Endothelial cell of umbilical vein (primary cell): ENCODE measurements at regions not wholly inside any gene's neighbourhood (a gene's known extent, or its start where the extent isn't known, plus 50 kb on each side); places are given as distances from the start of the nearest gene placed in this dataset.

Source experiments
- BruUV-seq: library from RNA; stranded (reverse); fragments of 400-500 nt; replicated peaks from 2 replicates; lab custom pipeline; 2021; lab: Mats Ljungman, UMichigan
- CTCF ChIA-PET: fragments of 300-600, 350-600 bp; sonication (Branson Sonifier 250); formaldehyde crosslinking; loops from one replicate; lab custom pipeline; 2021; ENCODE audit warnings: antibody characterized with exemption, inconsistent platforms; lab: Charles Lee
- POLR2A ChIA-PET: fragments of 300-600, 350-600 bp; sonication (Branson Sonifier 250); formaldehyde crosslinking; loops from one replicate; lab custom pipeline; 2021; ENCODE audit warnings: antibody characterized with exemption, inconsistent platforms; lab: Charles Lee
- DNase-seq: peaks from one replicate; pipeline ENCODE4 v3.0.0-alpha.2; 2011; ENCODE audit warnings: low read depth, low spot score
- FAIRE-seq: peaks from 2 replicates; lab custom pipeline; 2011; peaks lifted over from hg19 to GRCh38; lab: Jason Lieb, UNC
- H2AFZ ChIP-seq: 2 replicates; pipeline ENCODE4 v1.6.0; 2012; ENCODE audit warnings: low read depth, low read length, control low read depth, inconsistent platforms
- H3K27ac ChIP-seq: 2 replicates; pipeline ENCODE4 v1.5.1; 2011; ENCODE audit warnings: low read depth, mild to moderate bottlenecking, control low read depth, low read length, moderate library complexity; ENCODE audit not compliant: insufficient read depth
- H3K27me3 ChIP-seq, 2 experiments: 2 replicates each; pipeline versions ENCODE4 v1.6.0 to v1.6.1; 2011; ENCODE audit warnings: low read length in 2 of 2, mixed read lengths in 1 of 2; ENCODE audit not compliant: control insufficient read depth in 2 of 2, insufficient read depth in 2 of 2
- H3K36me3 ChIP-seq, 2 experiments: 2 replicates in 1 of 2; 3 replicates in 1 of 2; pipeline ENCODE4 v1.5.1; 2011; ENCODE audit warnings: low read length in 2 of 2, mild to moderate bottlenecking in 1 of 2, moderate library complexity in 1 of 2; ENCODE audit not compliant: control insufficient read depth in 2 of 2, insufficient read depth in 2 of 2; ENCODE audit errors: extremely low read depth in 1 of 2
- H3K4me1 ChIP-seq: 3 replicates; pipeline ENCODE4 v1.5.1; 2011; ENCODE audit warnings: mild to moderate bottlenecking, low read length; ENCODE audit not compliant: control insufficient read depth, insufficient read depth; ENCODE audit errors: extremely low read depth
- H3K4me2 ChIP-seq: 2 replicates; pipeline ENCODE4 v1.6.1; 2011; ENCODE audit warnings: low read length, control low read depth, mixed read lengths; ENCODE audit not compliant: insufficient read depth
- H3K4me3 ChIP-seq, 3 experiments: fragments of 200-600 bp in 1 of 3; sonication (generic), shearing (Covaris generic) in 1 of 3; replicated peaks in 1 of 3; 2 replicates each; pipeline ENCODE4 v1.5.1; 2011 to 2016; ENCODE audit warnings: control low read depth in 3 of 3, low read length in 3 of 3, mild to moderate bottlenecking in 2 of 3, inconsistent platforms in 1 of 3, low read depth in 1 of 3, moderate library complexity in 1 of 3; ENCODE audit not compliant: insufficient read depth in 1 of 3
- H3K79me2 ChIP-seq: 2 replicates; pipeline ENCODE4 v1.6.0; 2012; ENCODE audit warnings: low read length, inconsistent platforms; ENCODE audit not compliant: control insufficient read depth, insufficient read depth
- H3K9ac ChIP-seq: replicated peaks from 2 replicates; pipeline ENCODE3; 2011; ENCODE audit warnings: low read length, control low read depth; ENCODE audit not compliant: insufficient read depth; ENCODE audit errors: extremely low read depth
- H3K9me1 ChIP-seq: replicated peaks from 3 replicates; pipeline ENCODE4 v1.6.0; 2011; ENCODE audit warnings: mild to moderate bottlenecking, low read length; ENCODE audit not compliant: control insufficient read depth, insufficient read depth; ENCODE audit errors: extremely low read depth
- H3K9me3 ChIP-seq: replicated peaks from 2 replicates; pipeline ENCODE4 v1.5.1; 2012; ENCODE audit warnings: low read length, inconsistent platforms; ENCODE audit not compliant: control insufficient read depth, insufficient read depth
- H4K20me1 ChIP-seq: replicated peaks from 2 replicates; pipeline ENCODE3; 2011; ENCODE audit warnings: mild to moderate bottlenecking, low read length; ENCODE audit not compliant: control insufficient read depth, insufficient read depth; ENCODE audit errors: extremely low read depth
- CTCF ChIP-seq, 2 donors: IDR thresholded peaks; 1 replicate in 1 of 2; 2 replicates in 1 of 2; pipeline ENCODE4 v1.5.1; 2011; ENCODE audit warnings: low read length in 2 of 2, mild to moderate bottlenecking in 2 of 2, moderate library complexity in 2 of 2, control low read depth in 1 of 2, inconsistent platforms in 1 of 2, low read depth in 1 of 2; ENCODE audit not compliant: insufficient read depth in 1 of 2; ENCODE audit errors: extremely low read depth in 1 of 2
- EZH2 ChIP-seq: IDR thresholded peaks from 2 replicates; pipeline ENCODE4 v1.6.1; 2012; ENCODE audit warnings: borderline replicate concordance, low read depth, mild to moderate bottlenecking, moderate library complexity, low read length, inconsistent platforms; ENCODE audit not compliant: severe bottlenecking
- FOS ChIP-seq: IDR thresholded peaks from 2 replicates; pipeline ENCODE4 v1.6.1; 2011; ENCODE audit warnings: mild to moderate bottlenecking, low read length, moderate library complexity, borderline replicate concordance; ENCODE audit not compliant: insufficient read depth
- GATA2 ChIP-seq: IDR thresholded peaks from 2 replicates; pipeline ENCODE4 v1.7.0; 2011; ENCODE audit warnings: low read depth, mild to moderate bottlenecking, moderate library complexity, mixed read lengths, low read length; ENCODE audit not compliant: insufficient read length, insufficient read depth
- JUN ChIP-seq: IDR thresholded peaks from 2 replicates; pipeline ENCODE4 v1.6.1; 2011; ENCODE audit warnings: borderline replicate concordance, low read depth; ENCODE audit not compliant: insufficient read length, insufficient read depth
- MYC ChIP-seq: IDR thresholded peaks from one replicate; pipeline ENCODE4 v1.6.1; 2011; ENCODE audit warnings: mild to moderate bottlenecking, low read depth, low read length
- POLR2A ChIP-seq: IDR thresholded peaks from 2 replicates; pipeline ENCODE4 v1.6.1; 2012; ENCODE audit warnings: low read depth, mild to moderate bottlenecking, control low read depth, low read length
- POLR2AphosphoS5 ChIP-seq: IDR thresholded peaks from 2 replicates; pipeline ENCODE4 v1.6.1; 2012; ENCODE audit warnings: low read depth, mild to moderate bottlenecking, control low read depth, low read length, moderate library complexity; ENCODE audit not compliant: insufficient read depth
- dilution Hi-C: fragments of 300-500 bp; cut with MboI; formaldehyde crosslinking; loops from one replicate; pipeline ENCODE4 v1.15.0; 2019; ENCODE audit warnings: low sequenced_read_pairs; ENCODE audit not compliant: extremely low pct_ligation_motif_present
- intact Hi-C: fragments of 100-400 bp; cut with micrococcal nuclease; formaldehyde crosslinking; loops from one replicate; pipeline ENCODE4 v1.10.0; 2022
- TF ChIP-seq, protein P1 (sequence below): IDR thresholded peaks from 2 replicates; pipeline ENCODE4 v1.6.1; 2011; ENCODE audit not compliant: insufficient read depth, insufficient read length

- no peak overlapping the region for H2AFZ ChIP-seq
- no peak overlapping the region for H3K4me3 ChIP-seq
- intact Hi-C loops: no loop called here
- FAIRE-seq (no peak), DNase-seq (no peak)
- no peaks in the 10 kb centered on the region for H3K36me3 ChIP-seq
- H3K27me3 ChIP-seq: peaks cover 0 to 3% of the 10 kb centered on the region in 2 experiments
- TF ChIP-seq GATA2 (no peak), CTCF (IDR thresholded peaks at IDR 0.05; ENCODE audit: extremely low read depth in 1 of 2, insufficient read depth in 1 of 2, low read depth in 1 of 2, low read length in 2 of 2) (no peak), POLR2AphosphoS5 (no peak), EZH2 (no peak), POLR2A (no peak), MYC (no peak), FOS (no peak), JUN (no peak)
- TF ChIP-seq, protein P1, sequence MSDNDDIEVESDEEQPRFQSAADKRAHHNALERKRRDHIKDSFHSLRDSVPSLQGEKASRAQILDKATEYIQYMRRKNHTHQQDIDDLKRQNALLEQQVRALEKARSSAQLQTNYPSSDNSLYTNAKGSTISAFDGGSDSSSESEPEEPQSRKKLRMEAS: no peak
- dilution Hi-C loops: no loop called here
- H3K9me1 ChIP-seq: no peaks in the 10 kb centered on the region
- no TSS peak for BruUV-seq
- H3K4me2 ChIP-seq: no peak overlapping the region
- H4K20me1 ChIP-seq: no peaks in the 10 kb centered on the region
- no peaks in the 10 kb centered on the region for H3K4me1 ChIP-seq
- ChIA-PET CTCF (no interaction called here), POLR2A (no interaction called here)
- no peak overlapping the region for H3K27ac ChIP-seq
- H3K9me3 ChIP-seq: no peaks in the 10 kb centered on the region
- no peaks in the 10 kb centered on the region for H3K79me2 ChIP-seq
- H3K9ac ChIP-seq: no peak overlapping the region
Measured at GRCh38 chr5:1706428-1706827, 93.2 kb downstream of the MRPL36 start.
